HG03103 (cell line): ENCODE measurements at regions not wholly inside any gene's neighbourhood (a gene's known extent, or its start where the extent isn't known, plus 50 kb on each side); places are given as distances from the start of the nearest gene placed in this dataset.
"Not testable (repeated sequence)": the region's sequence is repeated elsewhere in the genome, so short reads cannot be mapped to it uniquely, and the experiment has no call there.

Experiments
- ATAC-seq: cut with Tn5 transposase; IDR thresholded peaks from one replicate; pipeline ENCODE4 v1.9.1; 2021; ENCODE audit warnings: low read depth; ENCODE audit not compliant: unreplicated experiment

DNA sequence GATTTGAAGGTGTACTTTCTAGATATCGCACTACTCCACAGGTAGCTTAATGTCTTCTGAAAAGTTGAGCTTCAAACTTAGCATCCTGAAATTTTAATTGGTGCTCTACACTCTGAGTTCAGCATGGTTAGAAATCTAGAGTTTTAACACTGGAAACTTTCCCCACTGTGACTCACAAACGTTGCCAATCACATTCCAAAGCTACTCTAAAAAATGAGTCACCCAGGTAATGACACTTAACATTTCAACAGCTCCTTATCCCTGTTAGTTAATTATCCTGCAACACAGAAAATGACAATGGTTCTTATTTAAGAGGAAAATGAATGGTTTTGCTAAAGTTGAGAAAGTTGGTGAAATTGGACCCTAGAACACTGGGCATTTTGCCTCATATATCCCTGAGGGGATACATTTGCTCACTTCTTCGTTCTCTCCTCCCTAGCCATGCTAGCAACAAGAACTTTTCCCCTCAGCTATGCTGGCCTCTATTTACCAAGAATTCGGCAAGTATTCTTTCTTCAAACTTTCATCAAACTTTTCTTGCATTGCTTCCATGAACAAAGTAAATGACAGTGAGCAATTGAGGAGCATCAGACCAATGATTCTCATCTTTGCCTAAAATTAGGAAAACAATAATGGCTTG, 1024.1 kb upstream of the KLHL29 start:
- no peak for ATAC-seq

DNA sequence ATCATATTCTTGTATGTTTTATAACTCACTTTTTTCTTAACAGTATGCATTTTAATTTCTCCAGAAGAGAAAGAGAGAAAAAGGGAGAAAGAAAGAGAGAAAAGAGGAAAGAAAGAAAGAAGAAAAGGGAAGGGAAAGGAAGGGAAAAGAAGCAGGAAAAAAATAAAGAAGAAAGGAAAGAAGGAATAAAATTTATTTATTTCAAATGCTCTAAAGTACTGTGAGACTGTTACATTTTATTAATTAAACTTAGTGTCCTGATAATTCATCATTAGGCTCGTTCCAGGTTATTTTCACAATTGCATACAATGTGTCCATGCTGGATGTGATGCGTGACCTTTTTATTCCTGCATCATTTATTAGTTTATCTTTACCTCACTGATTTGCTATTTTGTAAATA, 1023.4 kb upstream of the KLHL29 start:
- ATAC-seq: no peak

DNA sequence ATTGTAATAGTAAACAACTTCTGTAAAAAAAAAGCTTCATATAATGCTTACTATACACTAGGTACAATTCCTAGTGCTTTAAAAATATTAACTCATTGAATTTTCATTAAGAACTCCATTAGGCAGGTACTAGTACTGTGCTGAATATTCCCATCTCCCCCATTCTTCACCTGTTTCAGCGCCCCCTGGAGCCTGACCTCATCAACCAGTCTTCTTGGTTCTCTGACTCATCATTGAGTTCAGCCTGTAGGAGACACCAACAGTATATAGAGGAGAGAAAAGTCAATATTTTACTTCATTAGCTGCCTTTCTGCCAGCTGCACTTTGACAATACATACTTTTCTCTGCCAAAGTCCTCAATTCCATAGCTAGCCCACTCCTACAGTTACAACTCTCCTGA, 1009.9 kb upstream of the KLHL29 start:
- ATAC-seq: no peak

DNA sequence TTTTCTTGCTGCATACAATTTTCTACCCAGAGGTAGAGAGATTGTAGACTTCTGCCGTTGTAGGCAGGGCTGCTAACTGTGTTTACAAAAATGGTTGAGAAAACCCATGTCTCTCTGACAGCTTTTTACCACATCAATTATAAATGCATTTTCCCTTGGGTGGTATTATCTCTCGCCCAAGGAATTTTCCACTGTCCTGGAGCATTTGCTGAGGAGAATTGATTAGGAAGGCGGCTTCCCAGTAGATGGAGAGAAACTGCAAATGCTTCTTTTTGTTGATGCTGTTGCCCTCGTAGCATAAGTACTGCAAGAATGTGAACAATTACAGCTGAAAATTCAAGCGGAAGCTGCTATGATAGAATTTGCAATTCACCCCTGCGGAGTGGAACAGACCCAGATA, 1007.7 kb upstream of the KLHL29 start:
- no peak for ATAC-seq

DNA sequence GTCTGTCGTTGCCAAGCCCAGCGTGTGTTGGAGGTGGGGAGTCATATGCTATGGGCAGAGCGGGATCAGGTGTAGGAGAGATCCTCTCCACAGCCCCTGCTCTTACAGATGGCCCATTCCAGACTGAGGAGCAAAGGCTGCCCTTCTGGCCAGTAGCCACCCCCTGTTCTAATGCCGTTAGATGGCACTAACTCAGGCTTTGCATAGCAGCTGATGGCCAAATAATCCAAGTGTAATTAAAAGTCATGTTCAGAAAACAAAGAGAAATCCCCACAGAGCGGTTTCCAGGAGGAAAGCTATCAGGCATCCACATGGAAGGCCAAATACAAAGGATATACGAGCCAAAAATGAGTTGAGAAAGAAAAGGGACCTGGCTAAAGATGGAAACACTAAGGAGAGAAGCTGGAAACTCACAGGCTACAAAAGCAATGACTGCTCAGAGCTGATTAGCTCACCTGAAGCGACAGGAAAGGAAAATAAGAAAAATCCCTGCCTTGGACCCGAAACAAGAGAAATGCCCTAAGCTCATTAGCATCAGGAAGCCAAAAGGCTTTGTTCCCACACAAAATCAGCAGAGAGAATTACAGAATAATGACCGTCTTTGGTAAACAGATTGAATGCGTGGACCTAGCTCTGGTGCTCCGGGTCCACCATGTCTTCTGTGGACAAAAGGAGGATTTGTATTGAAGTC, 1002.4 kb upstream of the KLHL29 start:
- no peak for ATAC-seq

DNA sequence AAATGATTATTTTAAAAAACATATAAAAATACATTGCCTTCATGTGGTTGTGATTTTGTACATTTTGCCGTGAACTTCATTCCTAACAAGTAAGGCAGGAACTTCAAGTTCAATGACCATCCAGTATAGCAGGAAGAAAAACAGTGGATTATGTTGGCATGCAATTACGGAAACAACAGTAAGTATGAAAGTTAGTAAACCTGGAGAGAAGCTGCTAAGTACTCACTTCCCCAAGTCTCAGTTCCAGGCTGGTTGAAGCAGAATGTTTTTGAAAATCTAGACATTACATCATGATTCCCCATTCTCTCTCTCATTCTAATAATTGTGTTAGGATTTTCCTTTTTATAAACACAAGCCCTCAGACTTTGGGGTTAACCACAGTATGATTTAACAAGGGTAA, 987.1 kb upstream of the KLHL29 start:
- no peak for ATAC-seq

DNA sequence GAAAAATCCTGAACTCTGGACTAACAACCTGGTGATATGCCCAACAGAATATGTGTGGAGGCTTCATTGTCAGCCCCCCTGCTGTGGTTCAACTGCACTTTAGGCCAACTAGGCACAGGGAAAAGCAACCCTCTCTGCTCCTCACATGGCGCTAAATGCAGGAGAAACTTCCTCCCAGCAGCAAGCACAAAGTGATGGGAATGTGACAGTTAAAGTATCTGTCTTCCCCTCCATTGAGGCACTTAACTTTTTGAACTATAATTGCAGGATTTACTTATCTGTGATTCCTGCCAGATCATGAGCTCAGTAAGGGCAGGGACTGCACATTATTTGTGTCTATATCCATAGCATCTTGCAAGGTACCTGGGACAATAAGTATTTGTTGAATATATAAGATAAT, 981.2 kb upstream of the KLHL29 start:
- ATAC-seq: no peak

DNA sequence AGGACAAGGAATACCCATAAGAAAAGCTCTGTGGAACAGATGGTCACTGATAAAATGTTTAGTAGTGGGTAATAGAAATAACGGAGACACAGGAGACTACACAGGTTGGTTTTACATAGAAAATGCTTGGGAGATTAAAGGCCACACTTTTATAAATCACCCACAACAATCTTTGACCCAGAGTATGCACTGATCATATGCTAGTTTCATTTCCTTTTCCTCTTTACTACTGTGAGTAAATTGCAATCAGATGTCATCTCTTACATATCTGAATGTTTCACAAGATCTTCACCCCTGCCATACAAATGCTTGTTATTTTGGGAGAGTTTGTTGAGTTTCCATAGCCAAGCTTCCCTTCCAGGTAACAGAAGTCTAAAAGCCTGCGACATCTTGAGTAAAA, 978.4 kb upstream of the KLHL29 start:
- ATAC-seq: no peak

DNA sequence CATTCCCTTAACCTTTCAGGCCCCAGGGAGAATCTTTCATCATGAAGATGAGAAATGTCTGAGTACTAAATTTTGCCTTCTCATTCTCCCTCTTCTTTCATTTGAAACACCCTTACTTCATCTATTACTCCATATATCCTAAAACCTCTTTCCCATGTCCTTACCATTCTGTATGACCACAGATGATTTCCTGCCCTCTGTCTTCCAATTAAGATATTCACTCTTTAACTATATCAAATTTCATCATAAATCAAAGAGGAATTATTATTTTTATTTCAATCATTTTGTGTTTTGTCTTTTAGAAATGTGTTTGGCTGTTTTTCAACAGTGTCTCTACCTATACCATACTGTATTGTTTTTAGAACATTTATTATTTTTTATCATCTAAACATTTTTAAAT, 964.9 kb upstream of the KLHL29 start:
- ATAC-seq: no peak

DNA sequence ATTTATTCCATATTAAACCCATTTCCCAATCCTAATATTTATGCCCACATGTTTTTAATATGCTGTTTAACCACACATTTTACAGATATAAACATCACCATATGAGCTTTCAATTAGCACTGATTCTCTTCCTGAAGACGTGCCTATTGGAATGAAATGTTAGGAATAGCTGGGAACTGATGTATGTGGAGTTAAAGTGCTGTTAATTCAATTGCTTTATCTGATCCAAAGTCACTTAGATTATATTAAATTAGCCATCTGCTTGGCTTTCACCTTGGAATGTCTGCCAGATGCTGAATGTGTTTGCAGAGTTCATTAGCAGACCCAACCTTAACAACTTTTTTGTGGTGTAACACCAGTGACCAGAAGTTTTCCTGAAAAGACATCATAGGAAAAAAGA, 942.9 kb upstream of the KLHL29 start:
- no peak for ATAC-seq

DNA sequence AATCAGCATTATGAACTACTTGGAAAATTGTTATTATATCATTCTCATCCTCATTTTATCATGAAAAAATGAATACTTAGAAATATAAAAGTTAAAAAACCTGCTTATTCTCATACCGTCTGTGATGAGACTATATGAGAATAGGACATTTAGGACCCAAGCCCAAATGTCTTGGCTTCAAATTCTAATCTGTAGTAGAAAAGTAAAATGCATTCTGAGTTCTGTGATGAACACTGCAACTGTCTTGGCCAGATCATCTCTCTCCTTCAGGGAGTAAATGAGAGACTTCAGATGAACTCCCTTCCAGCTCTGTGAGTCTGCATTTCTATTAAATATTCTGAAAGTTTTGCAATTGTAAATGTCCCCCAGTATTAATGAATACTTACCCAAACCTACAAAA, 940.7 kb upstream of the KLHL29 start:
- no peak for ATAC-seq

DNA sequence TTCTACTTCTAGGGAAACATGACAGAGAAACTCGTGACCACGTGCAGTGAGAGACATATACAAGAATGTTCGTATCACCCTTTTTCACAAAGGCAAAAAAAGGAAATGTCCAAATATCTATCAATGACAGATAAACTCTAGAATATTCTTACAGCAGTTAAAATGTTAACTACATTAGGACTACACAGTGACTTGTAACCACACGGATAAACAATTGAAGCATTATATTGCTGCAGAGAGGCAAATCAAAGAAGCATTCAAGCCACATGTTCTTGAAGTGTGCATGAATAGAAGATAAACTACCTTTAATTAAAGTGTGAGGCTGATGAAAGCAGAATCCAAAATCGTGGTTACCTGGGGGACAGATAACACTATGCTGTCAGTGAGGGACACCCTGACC, 935.3 kb upstream of the KLHL29 start:
- no peak for ATAC-seq

DNA sequence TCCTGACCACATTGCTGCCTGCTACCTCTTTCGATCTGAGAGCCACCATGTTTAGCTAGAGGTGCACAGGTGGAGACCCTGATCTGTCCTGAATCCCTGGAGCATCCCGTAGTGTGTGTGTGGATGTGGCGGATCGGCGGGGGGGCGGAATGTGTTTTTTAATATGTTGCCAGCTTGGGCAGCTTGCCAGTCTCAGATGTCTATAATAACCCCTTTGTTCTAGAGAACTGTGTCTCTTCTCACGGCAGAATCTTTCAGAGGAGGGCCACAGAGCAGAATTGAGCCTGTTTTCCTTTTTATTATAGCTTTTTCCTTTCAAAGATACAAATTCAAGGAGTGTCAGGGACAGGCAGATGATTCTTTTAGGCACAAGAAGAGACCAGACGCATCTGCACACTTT, 934.1 kb upstream of the KLHL29 start:
- no peak for ATAC-seq

DNA sequence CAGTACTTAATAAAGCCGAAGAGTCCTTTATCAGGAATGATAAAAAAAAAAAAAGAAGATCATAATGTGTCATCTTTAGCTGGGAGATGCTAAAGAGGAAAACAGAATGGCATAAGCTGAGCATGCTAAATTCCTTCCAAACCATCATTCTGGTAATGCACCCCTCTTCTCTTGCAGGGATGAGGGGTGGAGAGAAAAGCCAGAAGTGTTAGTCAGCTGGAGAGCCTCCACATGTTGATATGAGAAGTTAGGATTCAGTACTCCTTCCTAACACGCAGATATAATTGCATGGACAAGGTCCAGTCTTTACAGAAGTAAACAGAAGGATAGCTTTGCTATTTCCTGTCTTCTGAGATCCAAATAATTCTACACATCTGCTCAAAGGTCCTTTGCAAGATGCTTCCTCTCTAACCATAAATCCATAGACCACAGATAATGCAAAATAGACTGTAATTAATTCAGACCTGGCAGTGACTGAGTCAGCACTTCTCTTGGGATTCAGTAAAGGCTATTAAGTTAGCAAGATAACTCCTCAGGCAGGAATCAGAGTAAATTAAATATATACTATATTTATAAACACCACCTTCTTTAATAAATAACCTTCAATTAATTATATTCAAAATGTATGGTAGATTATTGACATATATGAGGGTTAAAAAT, 930.0 kb upstream of the KLHL29 start:
- no peak for ATAC-seq

DNA sequence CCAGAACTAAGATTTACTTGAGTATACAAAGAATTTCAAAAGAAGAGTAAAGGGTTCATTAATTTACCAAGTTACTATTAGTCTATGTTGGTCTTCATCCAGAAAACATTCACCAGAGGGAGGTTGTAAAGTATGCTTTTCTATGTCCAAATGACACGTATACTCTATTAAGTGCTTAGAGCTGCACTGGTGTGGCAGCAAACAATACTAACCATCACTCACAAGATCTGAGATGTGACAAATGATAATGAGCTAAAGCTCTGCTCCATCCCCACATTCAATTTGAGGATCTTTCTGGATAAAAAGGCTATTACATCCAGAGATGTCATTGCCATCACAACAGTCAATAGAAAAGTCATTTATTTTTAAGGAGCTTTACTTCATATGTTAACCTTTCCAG, 926.5 kb upstream of the KLHL29 start:
- no peak for ATAC-seq

DNA sequence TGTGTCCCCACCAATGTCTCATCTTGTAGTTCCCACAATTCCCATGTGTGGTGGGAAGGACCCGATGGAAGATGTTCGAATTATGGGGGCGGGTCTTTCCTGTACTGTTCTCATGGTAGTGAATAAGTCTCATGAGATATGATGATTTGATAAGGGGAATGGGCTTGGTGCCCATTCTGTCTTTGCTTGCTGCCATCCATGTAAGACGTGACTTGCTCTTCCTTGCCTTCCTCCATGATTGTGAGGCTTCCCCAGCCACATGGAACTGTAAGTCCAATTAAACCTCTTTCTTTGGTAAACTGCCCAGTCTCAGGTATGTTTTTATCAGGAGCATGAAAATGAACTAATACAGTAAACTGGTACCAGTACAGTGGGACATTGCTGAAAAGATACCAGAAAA, 909.9 kb upstream of the KLHL29 start:
- not testable (repeated sequence) for ATAC-seq

DNA sequence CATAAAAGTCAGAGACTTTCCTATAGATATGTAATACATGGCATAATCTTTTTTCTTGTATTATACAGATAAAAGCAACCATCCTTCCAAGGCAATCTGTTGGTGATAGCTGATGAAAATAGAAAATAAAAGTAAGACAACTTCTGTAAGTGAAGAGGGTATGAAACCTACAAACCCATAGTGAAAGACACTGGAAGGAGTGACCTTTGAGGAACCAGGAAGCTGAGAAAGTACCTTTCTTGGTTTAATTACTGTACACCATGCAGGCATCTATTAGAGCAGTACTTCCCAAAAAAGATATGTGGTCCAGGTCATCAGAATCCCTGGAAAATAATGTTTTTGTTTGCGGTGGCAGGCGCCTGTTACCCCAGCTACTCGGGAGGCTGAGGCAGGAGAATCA, 906.6 kb upstream of the KLHL29 start:
- no peak for ATAC-seq

DNA sequence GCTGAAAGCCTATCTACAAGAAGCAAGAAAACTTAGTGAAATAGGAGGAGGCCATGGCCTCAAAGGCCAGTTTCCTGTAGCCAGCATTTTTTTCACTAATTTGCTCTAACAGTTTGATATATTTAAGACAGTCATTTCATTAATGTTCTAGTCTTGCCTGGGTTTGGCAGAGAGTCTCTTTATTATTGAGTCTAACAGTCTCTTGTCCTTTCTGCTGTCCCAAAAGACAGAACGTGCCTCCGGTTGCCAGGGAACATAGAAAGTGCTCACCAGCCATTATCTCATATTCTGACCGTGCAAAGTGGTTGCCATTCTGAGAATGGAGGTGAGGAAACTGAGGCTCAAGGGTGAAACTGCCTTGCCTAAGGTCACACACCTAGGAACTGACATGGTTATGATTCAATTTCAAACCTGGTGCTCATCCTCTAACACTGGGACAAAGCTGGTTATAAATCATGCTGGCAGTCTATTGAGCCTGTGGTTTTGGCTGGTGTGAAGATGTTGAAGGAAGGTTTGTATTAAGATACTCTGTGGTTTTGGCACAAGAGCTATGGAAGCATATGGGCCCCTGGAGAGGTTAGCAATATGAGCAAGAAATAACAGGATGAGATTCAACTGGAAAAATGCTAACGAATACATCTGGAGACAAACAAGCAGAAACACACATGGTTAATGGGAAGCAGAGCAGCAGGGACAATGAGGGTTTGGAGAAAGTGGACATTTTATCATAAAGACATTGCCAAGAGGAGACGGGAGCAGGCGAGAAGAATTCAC, 903.3 kb upstream of the KLHL29 start:
- no peak for ATAC-seq

DNA sequence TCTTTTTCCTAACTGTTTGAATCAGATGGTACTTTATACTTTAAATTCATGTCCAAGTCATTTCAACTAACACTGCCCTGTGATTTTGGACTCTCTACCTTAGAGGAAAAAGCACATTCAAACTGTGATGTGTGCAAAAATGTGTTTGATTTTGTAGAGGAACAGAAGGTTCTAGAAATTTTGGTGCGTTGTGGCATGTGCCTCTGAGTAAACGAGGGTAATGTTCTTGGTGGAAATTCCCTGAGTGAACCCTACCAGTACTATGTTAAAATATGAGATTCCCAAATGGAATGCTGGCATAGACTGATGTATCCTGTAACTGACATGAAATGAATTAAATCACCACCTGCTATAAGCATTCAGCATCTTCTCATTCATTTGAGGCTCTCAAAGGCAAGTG, 901.9 kb upstream of the KLHL29 start:
- no peak for ATAC-seq

DNA sequence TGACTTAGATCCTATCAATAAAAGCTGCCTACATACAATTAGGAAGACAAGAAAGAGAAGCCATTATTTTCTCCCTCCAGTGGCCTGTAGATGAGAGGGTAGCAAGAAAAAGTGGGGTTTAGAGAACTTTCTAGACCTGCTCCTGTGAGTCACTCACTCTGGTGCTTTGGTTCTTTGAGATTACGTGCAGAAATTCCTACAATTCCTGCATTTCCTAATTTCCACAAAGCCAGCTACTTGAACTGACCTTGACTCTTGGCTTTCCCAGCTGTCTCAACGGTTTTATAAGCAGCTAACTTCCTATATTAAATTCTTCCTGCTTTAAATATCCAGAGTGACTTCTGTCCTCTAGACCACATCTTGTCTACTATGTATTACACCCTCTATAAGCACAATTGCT, 899.5 kb upstream of the KLHL29 start:
- no peak for ATAC-seq

DNA sequence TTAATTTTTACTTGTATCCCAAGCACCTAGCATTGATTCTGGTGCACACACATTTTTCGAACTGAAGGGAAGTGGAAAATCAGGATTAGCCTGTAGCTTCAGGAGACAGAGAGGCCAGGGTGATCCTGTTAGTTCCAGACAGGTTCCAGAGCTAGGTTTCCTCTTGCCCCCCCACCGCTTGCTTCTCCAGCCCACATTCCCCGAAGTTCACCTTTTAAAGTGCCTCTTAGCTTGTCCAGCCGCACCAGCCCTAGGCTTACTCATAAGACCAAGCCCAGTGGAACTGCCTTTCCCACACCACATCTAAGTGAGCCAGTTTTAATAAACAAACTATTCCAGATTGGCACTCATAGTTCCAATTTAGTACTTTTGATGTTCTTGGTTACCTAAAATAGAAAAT, 898.6 kb upstream of the KLHL29 start:
- no peak for ATAC-seq
